ENCODE measurements at regions not wholly inside any gene's neighbourhood (a gene's known extent, or its start where the extent isn't known, plus 50 kb on each side); places are given as distances from the start of the nearest gene placed in this dataset.

- Mint-ChIP-seq H3K27me3 (no peaks in the 10 kb centered on the region), H3K4me1 (peaks cover 9 to 25% (median 18%) of the 10 kb centered on the region in 4 donors), H3K27ac (no peak overlapping the region), H3K4me3 (no peak overlapping the region), H3K9me3 (no peaks in the 10 kb centered on the region), H3K36me3 (no peaks in the 10 kb centered on the region)
- no peak for ATAC-seq
- DNase-seq, result no peak
- POLR2A ChIA-PET, result interaction anchor here (0.6 kb wide), 1 partner anchor 27 kb away, joined by 3 read pairs; no protein-coding TSS in a partner anchor
Observed at GRCh38 chrX:9315086-9315485, 149.8 kb upstream of the TBL1X start.

- no peak overlapping the region for H3K4me3 Mint-ChIP-seq
- POLR2A ChIA-PET, result no interaction called here
- peaks cover 9 to 26% (median 18%) of the 10 kb centered on the region in 4 donors for H3K4me1 Mint-ChIP-seq
- no peaks in the 10 kb centered on the region for H3K9me3 Mint-ChIP-seq
- H3K36me3 Mint-ChIP-seq, result no peaks in the 10 kb centered on the region
- no peaks in the 10 kb centered on the region for H3K27me3 Mint-ChIP-seq
- DNase-seq, result no peak
- ATAC-seq, result no peak
- no peak overlapping the region for H3K27ac Mint-ChIP-seq
Observed at GRCh38 chrX:9316096-9316495, 148.8 kb upstream of the TBL1X start.

GRCh38 chrX:9317176-9317575 lies 147.7 kb upstream of the TBL1X start:
- no peak overlapping the region for H3K27ac Mint-ChIP-seq
- POLR2A ChIA-PET, result interaction anchor here (1.1 kb wide), 1 partner anchor 23 kb away, joined by 3 read pairs; no protein-coding TSS in a partner anchor

GRCh38 chrX:9318213-9318612 lies 146.6 kb upstream of the TBL1X start:
- Mint-ChIP-seq H3K27me3 (no peaks in the 10 kb centered on the region), H3K4me3 (no peak overlapping the region), H3K36me3 (no peaks in the 10 kb centered on the region), H3K9me3 (no peaks in the 10 kb centered on the region), H3K27ac (no peak overlapping the region), H3K4me1 (peaks cover 8 to 23% (median 16%) of the 10 kb centered on the region in 4 donors)
- POLR2A ChIA-PET, result interaction anchor here (1.1 kb wide), 1 partner anchor 22 kb away, joined by 3 read pairs; no protein-coding TSS in a partner anchor
- DNase-seq (peak in 3 of 10 donors; percentile 23 to 36 (median 23)), ATAC-seq (peak in 1 of 2 donors; percentile 64)

More at GRCh38 chrX:9317176-9317575, 147.7 kb upstream of the TBL1X start:
- Mint-ChIP-seq H3K9me3 (no peaks in the 10 kb centered on the region), H3K4me3 (no peak overlapping the region), H3K27me3 (no peaks in the 10 kb centered on the region), H3K4me1 (peaks cover 9 to 26% (median 18%) of the 10 kb centered on the region in 4 donors), H3K36me3 (no peaks in the 10 kb centered on the region)
- DNase-seq, result no peak
- ATAC-seq, result no peak

GRCh38 chrX:9318766-9319165 lies 146.1 kb upstream of the TBL1X start:
- no peak for DNase-seq
- no peak overlapping the region for H3K4me3 Mint-ChIP-seq
- POLR2A ChIA-PET, result no interaction called here
- H3K4me1 Mint-ChIP-seq, result peaks cover 6 to 18% (median 11%) of the 10 kb centered on the region in 4 donors
- H3K27ac Mint-ChIP-seq, result no peak overlapping the region
- no peaks in the 10 kb centered on the region for H3K9me3 Mint-ChIP-seq
- H3K27me3 Mint-ChIP-seq, result no peaks in the 10 kb centered on the region
- no peak for ATAC-seq
- H3K36me3 Mint-ChIP-seq, result no peaks in the 10 kb centered on the region

- DNase-seq (no peak), ATAC-seq (no peak)
- H3K27me3 Mint-ChIP-seq, result no peaks in the 10 kb centered on the region
- H3K9me3 Mint-ChIP-seq, result no peaks in the 10 kb centered on the region
- no peak overlapping the region for H3K27ac Mint-ChIP-seq
- POLR2A ChIA-PET, result no interaction called here
- H3K36me3 Mint-ChIP-seq, result no peaks in the 10 kb centered on the region
- H3K4me1 Mint-ChIP-seq, result peaks cover 6 to 18% (median 11%) of the 10 kb centered on the region in 4 donors
- no peak overlapping the region for H3K4me3 Mint-ChIP-seq
Observed at GRCh38 chrX:9320940-9321339, 143.9 kb upstream of the TBL1X start.

GRCh38 chrX:9324676-9325075 lies 140.2 kb upstream of the TBL1X start:
- no peak for ATAC-seq
- no peak for DNase-seq
- POLR2A ChIA-PET, result interaction anchor here (0.7 kb wide), 1 partner anchor 23 kb away, joined by 5 read pairs; no protein-coding TSS in a partner anchor
- H3K27me3 Mint-ChIP-seq, result no peaks in the 10 kb centered on the region
- no peak overlapping the region for H3K4me3 Mint-ChIP-seq
- H3K9me3 Mint-ChIP-seq, result peaks cover 0 to 10% (median 0%) of the 10 kb centered on the region in 9 donors
- no peak overlapping the region for H3K27ac Mint-ChIP-seq
- H3K36me3 Mint-ChIP-seq, result peaks cover 0 to 3% (median 0%) of the 10 kb centered on the region in 3 donors
- H3K4me1 Mint-ChIP-seq, result peaks cover 0 to 4% (median under 1%) of the 10 kb centered on the region in 4 donors

GRCh38 chrX:9326369-9326768 lies 138.5 kb upstream of the TBL1X start:
- H3K4me1 Mint-ChIP-seq, result peaks cover 0 to 2% (median 0%) of the 10 kb centered on the region in 4 donors
- no peak for DNase-seq
- ATAC-seq, result no peak
- H3K27ac Mint-ChIP-seq, result no peak overlapping the region
- H3K9me3 Mint-ChIP-seq, result peaks cover 0 to 10% (median 0%) of the 10 kb centered on the region in 9 donors
- POLR2A ChIA-PET, result no interaction called here
- no peaks in the 10 kb centered on the region for H3K27me3 Mint-ChIP-seq
- H3K36me3 Mint-ChIP-seq, result peaks cover 0 to 4% (median 0%) of the 10 kb centered on the region in 3 donors
- H3K4me3 Mint-ChIP-seq, result no peak overlapping the region

- POLR2A ChIA-PET, result no interaction called here
Observed at GRCh38 chrX:9327086-9327746, 137.6 kb upstream of the TBL1X start.

GRCh38 chrX:9327747-9328145 lies 137.1 kb upstream of the TBL1X start:
- peaks cover 0 to 10% (median 0%) of the 10 kb centered on the region in 9 donors for H3K9me3 Mint-ChIP-seq
- POLR2A ChIA-PET, result no interaction called here
- no peak for ATAC-seq
- no peak overlapping the region for H3K27ac Mint-ChIP-seq
- no peak for DNase-seq
- H3K27me3 Mint-ChIP-seq, result no peaks in the 10 kb centered on the region
- no peak overlapping the region for H3K4me3 Mint-ChIP-seq
- peaks cover 0 to 4% (median 0%) of the 10 kb centered on the region in 3 donors for H3K36me3 Mint-ChIP-seq
- H3K4me1 Mint-ChIP-seq, result peaks cover 0 to 2% (median 0%) of the 10 kb centered on the region in 4 donors

More at GRCh38 chrX:9327086-9327746, 137.6 kb upstream of the TBL1X start:
- Mint-ChIP-seq H3K27me3 (no peaks in the 10 kb centered on the region), H3K4me1 (peaks cover 0 to 2% (median 0%) of the 10 kb centered on the region in 4 donors), H3K4me3 (peak overlapping the region in 1 of 10 donors; percentile 7), H3K9me3 (peaks cover 0 to 10% (median 0%) of the 10 kb centered on the region in 9 donors), H3K27ac (no peak overlapping the region), H3K36me3 (peaks cover 0 to 4% (median 0%) of the 10 kb centered on the region in 3 donors)
- no peak for DNase-seq
- no peak for ATAC-seq

GRCh38 chrX:9329056-9329455 lies 135.8 kb upstream of the TBL1X start:
- Mint-ChIP-seq H3K27ac (no peak overlapping the region), H3K36me3 (peaks cover 0 to 4% (median 0%) of the 10 kb centered on the region in 3 donors), H3K9me3 (peaks cover 0 to 10% (median 0%) of the 10 kb centered on the region in 9 donors), H3K27me3 (no peaks in the 10 kb centered on the region), H3K4me3 (no peak overlapping the region), H3K4me1 (peaks cover 0 to 5% (median 1%) of the 10 kb centered on the region in 4 donors)
- POLR2A ChIA-PET, result no interaction called here
- no peak for ATAC-seq
- no peak for DNase-seq

- POLR2A ChIA-PET, result no interaction called here
- no peak overlapping the region for H3K27ac Mint-ChIP-seq
- no peak for DNase-seq
- peaks cover 0 to 4% (median 0%) of the 10 kb centered on the region in 3 donors for H3K36me3 Mint-ChIP-seq
- no peak for ATAC-seq
- H3K9me3 Mint-ChIP-seq, result peaks cover 0 to 10% (median 0%) of the 10 kb centered on the region in 9 donors
- no peaks in the 10 kb centered on the region for H3K27me3 Mint-ChIP-seq
- peaks cover 0 to 7% (median 2%) of the 10 kb centered on the region in 4 donors for H3K4me1 Mint-ChIP-seq
- H3K4me3 Mint-ChIP-seq, result no peak overlapping the region
Observed at GRCh38 chrX:9330249-9330982, 134.4 kb upstream of the TBL1X start.
